ENCODE measurements at regions not wholly inside any gene's neighbourhood (a gene's known extent, or its start where the extent isn't known, plus 50 kb on each side); places are given as distances from the start of the nearest gene placed in this dataset.

- no peak for ATAC-seq
- peak in 1 of 4 donors; percentile 8 for DNase-seq
- Histone ChIP-seq H3K9me3 (no peaks in the 10 kb centered on the region), H3K27ac (no peak overlapping the region), H3K4me1 (no peaks in the 10 kb centered on the region), H3K4me3 (no peak overlapping the region), H3K36me3 (replicated peaks in 1 of 2; ENCODE audit: insufficient read depth in 1 of 2, low read depth in 2 of 2) (no peaks in the 10 kb centered on the region), H3K27me3 (no peaks in the 10 kb centered on the region)
- intact Hi-C loops (cut with DNase I) = no loop called here
- 41 to 44% methylated on average over 3 of the region's 3 CpGs for WGBS, 2 donors
- TF ChIP-seq, protein P1, sequence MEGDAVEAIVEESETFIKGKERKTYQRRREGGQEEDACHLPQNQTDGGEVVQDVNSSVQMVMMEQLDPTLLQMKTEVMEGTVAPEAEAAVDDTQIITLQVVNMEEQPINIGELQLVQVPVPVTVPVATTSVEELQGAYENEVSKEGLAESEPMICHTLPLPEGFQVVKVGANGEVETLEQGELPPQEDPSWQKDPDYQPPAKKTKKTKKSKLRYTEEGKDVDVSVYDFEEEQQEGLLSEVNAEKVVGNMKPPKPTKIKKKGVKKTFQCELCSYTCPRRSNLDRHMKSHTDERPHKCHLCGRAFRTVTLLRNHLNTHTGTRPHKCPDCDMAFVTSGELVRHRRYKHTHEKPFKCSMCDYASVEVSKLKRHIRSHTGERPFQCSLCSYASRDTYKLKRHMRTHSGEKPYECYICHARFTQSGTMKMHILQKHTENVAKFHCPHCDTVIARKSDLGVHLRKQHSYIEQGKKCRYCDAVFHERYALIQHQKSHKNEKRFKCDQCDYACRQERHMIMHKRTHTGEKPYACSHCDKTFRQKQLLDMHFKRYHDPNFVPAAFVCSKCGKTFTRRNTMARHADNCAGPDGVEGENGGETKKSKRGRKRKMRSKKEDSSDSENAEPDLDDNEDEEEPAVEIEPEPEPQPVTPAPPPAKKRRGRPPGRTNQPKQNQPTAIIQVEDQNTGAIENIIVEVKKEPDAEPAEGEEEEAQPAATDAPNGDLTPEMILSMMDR (IDR thresholded peaks at IDR 0.05) = no peak
- TF ChIP-seq POLR2A (IDR thresholded peaks at IDR 0.05) = no peak
Measured at GRCh38 chrX:25198891-25199290, 183.1 kb upstream of the ARX start.

DNA sequence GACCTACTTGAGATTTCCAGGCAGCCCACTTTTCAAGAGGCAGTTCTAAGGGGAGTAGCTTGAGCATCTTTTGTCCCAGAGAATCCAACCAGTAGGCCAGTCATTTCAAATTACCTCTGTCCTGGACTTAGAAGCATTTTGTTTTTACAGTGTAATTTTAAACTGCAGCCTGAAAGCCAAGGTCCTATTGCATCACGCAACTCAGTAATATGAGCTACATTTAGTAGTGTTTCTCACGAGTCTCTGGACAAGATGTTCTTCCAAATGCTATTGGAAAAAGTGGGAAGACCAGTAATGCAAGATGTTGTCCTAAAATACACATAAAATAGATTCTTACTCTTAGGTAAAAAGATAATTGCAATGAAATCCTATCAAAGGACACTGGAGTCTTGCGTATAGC is 182.5 kb upstream of the ARX start:
- Histone ChIP-seq H3K27ac (no peak overlapping the region), H3K4me3 (no peak overlapping the region), H3K9me3 (no peaks in the 10 kb centered on the region), H3K27me3 (no peaks in the 10 kb centered on the region), H3K36me3 (replicated peaks in 1 of 2; ENCODE audit: insufficient read depth in 1 of 2, low read depth in 2 of 2) (no peaks in the 10 kb centered on the region), H3K4me1 (no peaks in the 10 kb centered on the region)
- intact Hi-C loops (cut with DNase I) = no loop called here
- 66 to 78% methylated on average over 3 of the region's 3 CpGs for WGBS, 2 donors
- DNase-seq (no peak), ATAC-seq (no peak)
- no peak for TF ChIP-seq POLR2A (IDR thresholded peaks at IDR 0.05)
- TF ChIP-seq, protein P1 (IDR thresholded peaks at IDR 0.05) = no peak

DNA sequence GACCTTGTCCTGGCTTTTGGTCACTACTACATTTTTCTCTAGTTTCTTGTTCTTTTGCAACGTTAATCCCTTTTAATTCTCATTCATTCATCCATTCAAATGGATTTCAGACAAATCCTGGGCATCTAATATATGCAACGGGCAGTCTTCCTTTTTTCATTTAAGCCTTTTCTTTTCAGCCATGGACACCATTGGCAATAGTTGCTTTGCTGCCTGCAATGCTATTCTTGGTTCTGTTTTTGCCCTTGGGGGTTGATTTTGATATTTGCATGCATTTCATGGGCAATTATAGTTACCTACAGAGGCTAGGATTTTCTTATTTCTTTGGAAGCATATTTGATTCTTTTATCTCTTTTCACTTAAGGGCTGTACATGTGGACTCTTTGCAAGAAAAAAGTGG is 180.5 kb upstream of the ARX start:
- DNase-seq = no peak
- no peaks in the 10 kb centered on the region for H3K4me1 ChIP-seq
- intact Hi-C loops (cut with DNase I) = no loop called here
- no peak for ATAC-seq
- H3K27ac ChIP-seq = no peak overlapping the region
- H3K4me3 ChIP-seq = no peak overlapping the region
- TF ChIP-seq POLR2A (IDR thresholded peaks at IDR 0.05) = no peak
- TF ChIP-seq, protein P1 (IDR thresholded peaks at IDR 0.05) = no peak
- no peaks in the 10 kb centered on the region for H3K9me3 ChIP-seq
- 49 to 55% methylated on average over 2 of the region's 2 CpGs for WGBS, 2 donors
- H3K36me3 ChIP-seq (replicated peaks in 1 of 2; ENCODE audit: insufficient read depth in 1 of 2, low read depth in 2 of 2) = no peaks in the 10 kb centered on the region
- H3K27me3 ChIP-seq = no peaks in the 10 kb centered on the region

DNA sequence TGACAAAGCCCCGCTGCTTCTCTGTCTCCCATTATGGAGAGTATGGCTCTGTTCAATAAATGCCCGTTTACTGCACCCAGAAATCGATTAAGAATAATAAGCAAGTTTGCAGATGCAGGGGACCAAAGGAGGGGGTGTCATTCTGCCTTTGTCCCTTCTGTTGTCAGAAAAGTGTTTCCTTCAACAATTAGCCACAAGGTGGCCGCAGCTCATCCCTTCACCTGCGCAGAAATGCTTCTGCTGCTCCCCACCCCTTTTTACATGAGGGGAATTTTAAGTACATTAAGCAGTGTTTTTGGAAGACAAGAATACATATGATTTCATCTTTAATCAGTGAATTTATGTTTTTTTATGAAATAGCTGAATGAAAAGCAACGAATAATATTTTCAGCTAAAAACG is 175.6 kb upstream of the ARX start:
- DNase-seq (no peak), ATAC-seq (no peak)
- 43 to 45% methylated on average over 7 of the region's 7 CpGs for WGBS, 2 donors
- intact Hi-C loops (cut with DNase I) = no loop called here
- no peaks in the 10 kb centered on the region for H3K9me3 ChIP-seq
- H3K4me1 ChIP-seq = no peaks in the 10 kb centered on the region
- TF ChIP-seq POLR2A (IDR thresholded peaks at IDR 0.05) = no peak
- TF ChIP-seq, protein P1 (IDR thresholded peaks at IDR 0.05) = no peak
- no peaks in the 10 kb centered on the region for H3K27me3 ChIP-seq
- no peak overlapping the region for H3K4me3 ChIP-seq
- no peak overlapping the region for H3K27ac ChIP-seq
- H3K36me3 ChIP-seq (replicated peaks in 1 of 2; ENCODE audit: insufficient read depth in 1 of 2, low read depth in 2 of 2) = no peaks in the 10 kb centered on the region

DNA sequence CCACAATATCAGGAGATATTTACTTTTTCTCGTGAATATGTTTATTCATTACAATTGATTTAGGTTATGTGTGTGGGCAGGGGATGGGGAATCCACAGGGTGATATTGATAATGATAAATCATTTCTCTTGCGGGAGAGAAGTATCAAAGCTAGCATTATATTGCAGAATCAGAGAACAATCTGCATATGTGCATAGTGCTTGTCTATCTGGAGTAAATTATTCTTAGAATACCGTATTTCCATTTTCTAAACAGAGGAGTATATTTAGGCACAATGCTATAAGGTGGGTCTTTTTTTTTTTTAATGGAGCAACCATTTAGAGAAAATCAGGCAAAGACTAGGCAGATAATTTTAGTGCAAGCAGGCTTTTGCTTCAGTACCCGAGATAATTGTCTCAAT is 166.0 kb upstream of the ARX start:
- Histone ChIP-seq H3K27me3 (no peaks in the 10 kb centered on the region), H3K4me3 (no peak overlapping the region), H3K27ac (no peak overlapping the region), H3K4me1 (no peaks in the 10 kb centered on the region), H3K9me3 (no peaks in the 10 kb centered on the region), H3K36me3 (replicated peaks in 1 of 2; ENCODE audit: insufficient read depth in 1 of 2, low read depth in 2 of 2) (no peaks in the 10 kb centered on the region)
- ATAC-seq (no peak), DNase-seq (no peak)
- 52 to 58% methylated on average over 4 of the region's 4 CpGs for WGBS, 2 donors
- intact Hi-C loops (cut with DNase I) = no loop called here
- TF ChIP-seq, protein P1 (IDR thresholded peaks at IDR 0.05) = no peak
- TF ChIP-seq POLR2A (IDR thresholded peaks at IDR 0.05) = no peak
